ENCODE measurements at regions not wholly inside any gene's neighbourhood (a gene's known extent, or its start where the extent isn't known, plus 50 kb on each side); places are given as distances from the start of the nearest gene placed in this dataset.

DNA sequence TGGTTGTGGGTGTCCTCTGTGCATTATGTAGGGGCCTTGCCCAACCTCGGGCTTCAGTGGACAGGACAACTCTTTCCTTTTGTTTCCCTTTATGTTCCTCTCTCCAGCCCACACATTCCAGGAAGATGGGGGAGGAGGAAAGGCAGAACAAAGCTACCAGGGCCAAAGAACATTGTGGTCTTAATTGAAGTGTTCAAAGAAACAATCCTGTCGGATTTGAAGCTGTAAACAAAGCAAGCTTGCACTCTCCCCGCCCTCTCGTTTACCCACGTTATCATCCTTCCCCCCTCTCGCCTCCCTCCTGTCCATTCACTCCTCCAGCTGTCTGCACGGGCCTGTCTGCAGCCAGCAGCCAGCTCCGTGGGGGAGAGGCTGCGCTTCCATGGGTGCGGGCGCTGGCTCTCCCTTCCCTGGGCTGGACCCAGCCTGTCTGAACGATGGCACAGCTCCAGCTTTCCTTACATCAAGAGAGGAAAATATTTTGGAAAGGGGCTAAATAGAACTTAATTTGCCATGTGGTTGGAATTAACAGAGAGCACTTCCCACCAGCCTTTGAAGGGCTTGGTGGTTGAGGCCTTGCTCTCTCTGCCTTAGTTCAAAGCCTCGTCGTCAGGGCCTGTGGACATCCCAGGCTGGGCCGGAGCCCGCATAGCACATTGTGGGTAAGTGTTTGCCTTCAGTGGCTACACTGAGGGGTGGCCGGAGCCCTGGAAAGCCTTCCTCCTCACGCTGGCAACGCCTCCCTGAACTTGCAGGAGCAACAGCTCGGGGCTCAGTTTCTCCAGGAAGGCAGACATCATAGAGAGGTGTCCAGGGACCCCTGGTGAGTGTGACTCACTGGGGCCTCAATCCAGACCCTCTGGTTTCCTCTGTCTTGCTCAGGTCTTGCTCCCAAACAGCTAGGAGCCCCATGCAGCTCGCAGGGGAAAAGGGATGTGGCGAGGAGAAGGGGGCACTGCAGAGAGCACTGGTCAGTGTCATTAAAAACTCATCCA lies 60.6 kb upstream of the HS6ST1 start (continued):
- TF ChIP-seq, protein P1, sequence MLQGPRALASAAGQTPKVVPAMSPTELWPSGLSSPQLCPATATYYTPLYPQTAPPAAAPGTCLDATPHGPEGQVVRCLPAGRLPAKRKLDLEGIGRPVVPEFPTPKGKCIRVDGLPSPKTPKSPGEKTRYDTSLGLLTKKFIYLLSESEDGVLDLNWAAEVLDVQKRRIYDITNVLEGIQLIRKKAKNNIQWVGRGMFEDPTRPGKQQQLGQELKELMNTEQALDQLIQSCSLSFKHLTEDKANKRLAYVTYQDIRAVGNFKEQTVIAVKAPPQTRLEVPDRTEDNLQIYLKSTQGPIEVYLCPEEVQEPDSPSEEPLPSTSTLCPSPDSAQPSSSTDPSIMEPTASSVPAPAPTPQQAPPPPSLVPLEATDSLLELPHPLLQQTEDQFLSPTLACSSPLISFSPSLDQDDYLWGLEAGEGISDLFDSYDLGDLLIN (CRISPR knock-in tag; IDR thresholded peaks at IDR 0.05; ENCODE audit: borderline replicate concordance) = no peak
- TF ChIP-seq CAMTA2 (CRISPR knock-in tag; IDR thresholded peaks at IDR 0.05; ENCODE audit: borderline replicate concordance) (no peak), ZFYVE20 (CRISPR knock-in tag; IDR thresholded peaks at IDR 0.05; ENCODE audit: borderline replicate concordance, low read depth) (no peak), JARID2 (CRISPR knock-in tag; IDR thresholded peaks at IDR 0.05; ENCODE audit: insufficient replicate concordance) (no peak), FOXK1 (CRISPR knock-in tag; IDR thresholded peaks at IDR 0.05; ENCODE audit: borderline replicate concordance, low read depth) (peak; percentile 18; the same call in 1 of the 2 replicates), SP4 (CRISPR knock-in tag; IDR thresholded peaks at IDR 0.05) (0 out of 2 replicates have a peak, but pooled peaks have one; percentile 38), ZNF180 (CRISPR knock-in tag; IDR thresholded peaks at IDR 0.05; ENCODE audit: borderline replicate concordance, low read depth) (no peak), ATF7-NPFF (CRISPR knock-in tag; IDR thresholded peaks at IDR 0.05; ENCODE audit: low read depth) (0 out of 2 replicates have a peak, but pooled peaks have one; percentile 38), ZSCAN22 (CRISPR knock-in tag; IDR thresholded peaks at IDR 0.05) (no peak), NR2F2 (IDR thresholded peaks at IDR 0.05; ENCODE audit: borderline replicate concordance, low read depth) (peak; percentile 37; the same call in 1 of the 2 replicates), EHMT2 (IDR thresholded peaks at IDR 0.05; ENCODE audit: borderline replicate concordance, low read depth, low read length) (no peak), SALL1 (CRISPR knock-in tag; IDR thresholded peaks at IDR 0.05) (peak; percentile 31; the same call in 1 of the 2 replicates), SIN3B (IDR thresholded peaks at IDR 0.05; ENCODE audit: low read length) (no peak), DR1 (CRISPR knock-in tag; IDR thresholded peaks at IDR 0.05) (no peak), ADNP (CRISPR knock-in tag; IDR thresholded peaks at IDR 0.05) (no peak), ZNF747 (CRISPR knock-in tag; IDR thresholded peaks at IDR 0.05; ENCODE audit: borderline replicate concordance) (0 out of 2 replicates have a peak, but pooled peaks have one; percentile 59), SMAD3 (CRISPR knock-in tag; IDR thresholded peaks at IDR 0.05) (no peak), IKZF1 (IDR thresholded peaks at IDR 0.05) (no peak)
- TF ChIP-seq, protein P2, sequence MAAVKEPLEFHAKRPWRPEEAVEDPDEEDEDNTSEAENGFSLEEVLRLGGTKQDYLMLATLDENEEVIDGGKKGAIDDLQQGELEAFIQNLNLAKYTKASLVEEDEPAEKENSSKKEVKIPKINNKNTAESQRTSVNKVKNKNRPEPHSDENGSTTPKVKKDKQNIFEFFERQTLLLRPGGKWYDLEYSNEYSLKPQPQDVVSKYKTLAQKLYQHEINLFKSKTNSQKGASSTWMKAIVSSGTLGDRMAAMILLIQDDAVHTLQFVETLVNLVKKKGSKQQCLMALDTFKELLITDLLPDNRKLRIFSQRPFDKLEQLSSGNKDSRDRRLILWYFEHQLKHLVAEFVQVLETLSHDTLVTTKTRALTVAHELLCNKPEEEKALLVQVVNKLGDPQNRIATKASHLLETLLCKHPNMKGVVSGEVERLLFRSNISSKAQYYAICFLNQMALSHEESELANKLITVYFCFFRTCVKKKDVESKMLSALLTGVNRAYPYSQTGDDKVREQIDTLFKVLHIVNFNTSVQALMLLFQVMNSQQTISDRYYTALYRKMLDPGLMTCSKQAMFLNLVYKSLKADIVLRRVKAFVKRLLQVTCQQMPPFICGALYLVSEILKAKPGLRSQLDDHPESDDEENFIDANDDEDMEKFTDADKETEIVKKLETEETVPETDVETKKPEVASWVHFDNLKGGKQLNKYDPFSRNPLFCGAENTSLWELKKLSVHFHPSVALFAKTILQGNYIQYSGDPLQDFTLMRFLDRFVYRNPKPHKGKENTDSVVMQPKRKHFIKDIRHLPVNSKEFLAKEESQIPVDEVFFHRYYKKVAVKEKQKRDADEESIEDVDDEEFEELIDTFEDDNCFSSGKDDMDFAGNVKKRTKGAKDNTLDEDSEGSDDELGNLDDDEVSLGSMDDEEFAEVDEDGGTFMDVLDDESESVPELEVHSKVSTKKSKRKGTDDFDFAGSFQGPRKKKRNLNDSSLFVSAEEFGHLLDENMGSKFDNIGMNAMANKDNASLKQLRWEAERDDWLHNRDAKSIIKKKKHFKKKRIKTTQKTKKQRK (IDR thresholded peaks at IDR 0.05; ENCODE audit: low read length) = no peak
- TF ChIP-seq, protein P3, sequence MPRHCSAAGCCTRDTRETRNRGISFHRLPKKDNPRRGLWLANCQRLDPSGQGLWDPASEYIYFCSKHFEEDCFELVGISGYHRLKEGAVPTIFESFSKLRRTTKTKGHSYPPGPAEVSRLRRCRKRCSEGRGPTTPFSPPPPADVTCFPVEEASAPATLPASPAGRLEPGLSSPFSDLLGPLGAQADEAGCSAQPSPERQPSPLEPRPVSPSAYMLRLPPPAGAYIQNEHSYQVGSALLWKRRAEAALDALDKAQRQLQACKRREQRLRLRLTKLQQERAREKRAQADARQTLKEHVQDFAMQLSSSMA (CRISPR knock-in tag; IDR thresholded peaks at IDR 0.05) = no peak
- TF ChIP-seq, protein P4, sequence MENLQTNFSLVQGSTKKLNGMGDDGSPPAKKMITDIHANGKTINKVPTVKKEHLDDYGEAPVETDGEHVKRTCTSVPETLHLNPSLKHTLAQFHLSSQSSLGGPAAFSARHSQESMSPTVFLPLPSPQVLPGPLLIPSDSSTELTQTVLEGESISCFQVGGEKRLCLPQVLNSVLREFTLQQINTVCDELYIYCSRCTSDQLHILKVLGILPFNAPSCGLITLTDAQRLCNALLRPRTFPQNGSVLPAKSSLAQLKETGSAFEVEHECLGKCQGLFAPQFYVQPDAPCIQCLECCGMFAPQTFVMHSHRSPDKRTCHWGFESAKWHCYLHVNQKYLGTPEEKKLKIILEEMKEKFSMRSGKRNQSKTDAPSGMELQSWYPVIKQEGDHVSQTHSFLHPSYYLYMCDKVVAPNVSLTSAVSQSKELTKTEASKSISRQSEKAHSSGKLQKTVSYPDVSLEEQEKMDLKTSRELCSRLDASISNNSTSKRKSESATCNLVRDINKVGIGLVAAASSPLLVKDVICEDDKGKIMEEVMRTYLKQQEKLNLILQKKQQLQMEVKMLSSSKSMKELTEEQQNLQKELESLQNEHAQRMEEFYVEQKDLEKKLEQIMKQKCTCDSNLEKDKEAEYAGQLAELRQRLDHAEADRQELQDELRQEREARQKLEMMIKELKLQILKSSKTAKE (CRISPR knock-in tag; IDR thresholded peaks at IDR 0.05; ENCODE audit: borderline replicate concordance) = peak; percentile 85
